NCI-H510A (cell line): ENCODE measurements at regions not wholly inside any gene's neighbourhood (a gene's known extent, or its start where the extent isn't known, plus 50 kb on each side); places are given as distances from the start of the nearest gene placed in this dataset.
"Not testable (repeated sequence)": the region's sequence is repeated elsewhere in the genome, so short reads cannot be mapped to it uniquely, and the experiment has no call there.

Source experiments
- DNase-seq: peaks from one replicate; lab custom pipeline; 2025; lab: John Stamatoyannopoulos, UW

GRCh38 chr7:116340943-116341907, 130.9 kb downstream of the TES start:
- DNase-seq: no peak

DNA sequence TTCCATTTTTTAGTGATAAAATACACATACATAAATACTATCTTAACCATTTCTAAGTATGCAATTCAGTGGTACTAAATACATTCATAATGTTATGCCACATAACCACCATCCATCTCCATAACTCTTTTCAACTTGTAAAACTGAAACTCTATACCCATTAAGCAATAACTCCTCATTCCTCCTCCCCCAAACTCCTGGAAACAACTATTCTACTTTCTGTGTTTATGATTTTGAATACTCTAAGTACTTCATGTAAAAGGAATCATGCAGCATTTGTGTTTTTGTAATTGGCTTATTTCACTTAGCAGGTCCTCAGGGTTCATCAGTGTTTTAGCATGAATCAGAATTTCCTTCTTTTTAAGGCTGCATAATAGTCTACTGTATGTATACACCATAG, 131.8 kb downstream of the TES start:
- no peak for DNase-seq

GRCh38 chr7:116347151-116347832, 137.0 kb downstream of the TES start:
- DNase-seq: no peak

- DNase-seq: no peak
Observed at GRCh38 chr7:116348346-116348745, 138.0 kb downstream of the TES start.

GRCh38 chr7:116351966-116352365, 141.6 kb downstream of the TES start:
- DNase-seq: no peak

- DNase-seq: no peak
Observed at GRCh38 chr7:116353647-116354046, 143.3 kb downstream of the TES start.

DNA sequence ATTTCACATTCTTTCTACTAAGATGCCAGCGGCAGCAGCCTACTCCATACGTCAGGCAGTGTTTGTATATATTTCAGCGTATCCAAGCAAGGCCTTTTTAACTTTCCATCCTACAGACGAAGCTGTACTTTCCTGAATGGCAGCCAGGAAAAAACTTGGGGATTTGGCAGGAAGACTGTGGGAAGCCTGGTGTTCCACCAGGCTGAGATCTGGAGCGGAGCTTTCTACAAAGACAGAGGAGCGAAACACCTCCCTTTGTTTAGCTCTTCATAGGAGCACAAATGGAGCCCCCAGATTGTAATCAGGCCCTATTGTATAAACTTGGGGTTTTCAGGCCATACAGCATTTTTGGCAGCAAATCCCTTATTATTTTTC, 143.8 kb downstream of the TES start:
- DNase-seq: no peak

GRCh38 chr7:116354546-116355423, 144.4 kb downstream of the TES start:
- DNase-seq: peak; percentile 1

DNA sequence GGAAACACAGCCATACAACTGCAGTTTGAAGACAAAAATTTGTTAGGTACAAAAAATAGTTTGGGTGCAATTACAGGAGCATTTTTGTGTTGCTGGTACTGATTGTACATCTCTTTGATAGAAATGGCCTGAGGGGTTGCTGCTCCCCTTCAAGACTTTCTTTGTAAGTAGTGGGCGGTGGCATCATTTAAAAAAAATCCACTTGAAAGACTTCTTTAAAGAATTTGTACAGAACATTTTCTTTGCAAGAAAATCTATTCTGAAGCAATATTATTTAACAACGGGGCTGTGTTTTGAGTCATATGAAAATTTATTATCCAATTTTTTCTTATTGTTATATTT, 144.1 kb upstream of the CAV2 start:
- DNase-seq: no peak

- no peak for DNase-seq
Observed at GRCh38 chr7:116356333-116356965, 143.1 kb upstream of the CAV2 start.

- no peak for DNase-seq
Observed at GRCh38 chr7:116356979-116357378, 142.6 kb upstream of the CAV2 start.

GRCh38 chr7:116357781-116358670, 141.5 kb upstream of the CAV2 start:
- DNase-seq: no peak

- DNase-seq: no peak
Observed at GRCh38 chr7:116361767-116362166, 137.8 kb upstream of the CAV2 start.

DNA sequence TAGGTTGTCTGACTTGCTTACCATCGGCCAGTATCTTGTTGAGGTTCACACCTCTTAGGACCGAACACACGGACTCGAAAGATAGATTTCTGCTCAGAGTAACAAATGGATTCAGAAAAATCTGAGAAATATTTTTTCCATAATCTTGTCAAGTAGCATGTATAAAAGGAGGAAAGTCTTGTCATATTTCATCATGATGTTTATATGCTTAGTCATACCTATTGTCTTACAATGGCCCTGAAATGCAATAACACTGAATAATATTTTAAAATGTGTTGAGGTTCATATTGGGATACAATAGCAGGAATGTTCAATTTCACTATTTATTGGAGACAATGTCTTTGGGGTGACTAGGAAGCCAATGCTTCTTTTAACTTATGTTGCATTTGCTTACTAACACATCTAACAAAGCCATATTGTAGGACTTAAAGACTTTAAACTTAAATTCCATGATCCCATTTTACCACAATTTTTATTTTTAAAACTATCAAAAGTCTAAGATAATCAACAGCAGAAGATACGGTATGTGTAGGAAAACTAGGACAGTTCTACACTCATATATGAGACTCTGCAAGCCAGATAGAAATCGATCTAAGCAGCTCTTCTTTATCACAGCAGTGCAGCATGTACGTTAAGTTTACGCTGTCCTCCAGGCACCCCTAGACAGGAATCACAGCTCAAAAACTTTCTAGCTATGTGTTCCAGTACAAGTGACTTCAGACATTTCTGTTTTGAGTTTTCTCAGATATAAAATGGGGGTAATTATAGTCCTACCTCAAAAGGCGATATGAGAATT, 135.7 kb upstream of the CAV2 start:
- no peak for DNase-seq

DNA sequence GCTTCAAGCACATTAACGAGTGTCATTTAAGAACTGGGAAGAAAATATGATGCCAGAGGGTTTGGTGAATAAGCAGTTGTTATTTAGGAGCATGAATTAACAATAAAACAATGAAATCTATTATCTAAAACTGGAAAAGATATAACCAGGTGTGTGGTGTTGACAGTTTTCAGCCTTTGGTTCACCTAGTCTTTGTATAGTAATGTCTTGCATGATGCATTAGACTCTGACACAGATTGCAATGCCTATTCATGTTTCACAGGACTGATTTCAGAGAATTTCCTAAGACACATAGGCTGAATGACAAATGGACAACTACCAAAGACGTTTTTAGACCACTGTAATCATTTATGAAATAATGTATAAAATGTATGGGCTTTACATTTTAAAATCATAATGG, 135.1 kb upstream of the CAV2 start:
- DNase-seq: no peak

DNA sequence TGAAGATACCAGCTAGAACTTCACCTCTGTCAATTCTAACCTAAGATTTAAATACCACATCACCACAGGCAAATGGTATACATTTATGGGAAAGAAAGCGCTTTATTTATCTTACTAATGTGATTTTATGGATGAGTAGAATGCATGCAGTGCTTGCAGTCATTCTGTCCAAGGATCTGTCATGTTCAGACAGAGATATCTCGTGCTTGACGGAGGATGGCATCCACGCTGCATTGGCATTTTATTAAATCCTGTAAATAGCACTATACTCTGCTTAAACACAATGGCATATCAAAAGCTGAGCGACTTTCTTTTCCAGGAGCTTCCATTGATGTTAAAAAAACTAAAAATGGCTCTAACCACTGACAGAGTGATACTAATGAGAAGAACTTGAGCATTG, 133.7 kb upstream of the CAV2 start:
- DNase-seq: no peak

- no peak for DNase-seq
Observed at GRCh38 chr7:116367171-116367813, 132.2 kb upstream of the CAV2 start.

DNA sequence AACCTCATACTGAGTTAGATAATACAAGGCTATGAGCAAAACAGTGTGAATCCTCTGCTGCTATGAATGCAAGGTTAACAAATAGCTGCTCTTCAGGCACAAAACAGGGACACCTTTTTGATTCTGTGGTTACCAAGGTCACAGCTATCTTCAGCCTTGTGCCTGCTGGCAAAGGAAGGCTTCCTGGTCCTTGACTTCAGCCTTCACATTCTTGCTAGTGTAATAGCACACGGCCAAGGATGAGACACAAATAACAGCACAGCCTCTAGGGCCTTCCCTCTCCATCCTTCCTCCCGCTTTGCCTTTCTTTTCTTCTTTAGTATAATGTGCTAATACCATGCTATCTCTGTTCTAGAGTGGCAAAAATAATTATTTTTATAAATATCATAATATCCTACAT, 130.6 kb upstream of the CAV2 start:
- no peak for DNase-seq

GRCh38 chr7:116371536-116371935, 128.0 kb upstream of the CAV2 start:
- not testable (repeated sequence) for DNase-seq

DNA sequence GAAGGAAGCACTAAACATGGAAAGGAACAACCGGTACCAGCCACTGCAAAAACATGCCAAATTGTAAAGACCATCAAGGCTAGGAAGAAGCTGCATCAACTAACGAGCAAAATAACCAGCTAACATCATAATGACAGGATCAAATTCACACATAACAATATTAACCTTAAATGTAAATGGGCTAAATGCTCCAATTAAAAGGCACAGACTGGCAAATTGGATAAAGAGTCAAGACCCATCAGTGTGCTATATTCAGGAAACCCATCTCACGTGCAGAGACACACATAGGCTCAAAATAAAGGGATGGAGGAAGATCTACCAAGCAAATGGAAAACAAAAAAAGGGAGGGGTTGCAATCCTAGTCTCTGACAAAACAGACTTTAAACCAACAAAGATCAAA, 126.3 kb upstream of the CAV2 start:
- not testable (repeated sequence) for DNase-seq
